ENCODE measurements at regions not wholly inside any gene's neighbourhood (a gene's known extent, or its start where the extent isn't known, plus 50 kb on each side); places are given as distances from the start of the nearest gene placed in this dataset.
"Not testable (repeated sequence)": the region's sequence is repeated elsewhere in the genome, so short reads cannot be mapped to it uniquely, and the experiment has no call there.

GRCh38 chr1:146510248-146510983 lies 281.6 kb upstream of the NOTCH2NLA start:
- not testable (repeated sequence) for DNase-seq (ENCODE audit: low read depth)

GRCh38 chr1:146504121-146504520 lies 275.3 kb upstream of the NOTCH2NLA start:
- not testable (repeated sequence) for DNase-seq (ENCODE audit: low read depth)

GRCh38 chr1:146487555-146487954 lies 258.7 kb upstream of the NOTCH2NLA start:
- not testable (repeated sequence) for DNase-seq (ENCODE audit: low read depth)

- not testable (repeated sequence) for DNase-seq (ENCODE audit: low read depth)
Measured at GRCh38 chr1:146487155-146487554, 258.3 kb upstream of the NOTCH2NLA start.

GRCh38 chr1:146486300-146487014 lies 257.6 kb upstream of the NOTCH2NLA start:
- not testable (repeated sequence) for DNase-seq (ENCODE audit: low read depth)

GRCh38 chr1:146484195-146484594 lies 255.4 kb upstream of the NOTCH2NLA start:
- not testable (repeated sequence) for DNase-seq (ENCODE audit: low read depth)

GRCh38 chr1:146479188-146479587 lies 250.4 kb upstream of the NOTCH2NLA start:
- not testable (repeated sequence) for DNase-seq (ENCODE audit: low read depth)

GRCh38 chr1:146478125-146478720 lies 249.4 kb upstream of the NOTCH2NLA start:
- DNase-seq (ENCODE audit: low read depth): not testable (repeated sequence)

GRCh38 chr1:146475086-146475485 lies 246.3 kb upstream of the NOTCH2NLA start:
- not testable (repeated sequence) for DNase-seq (ENCODE audit: low read depth)

- DNase-seq (ENCODE audit: low read depth): not testable (repeated sequence)
Measured at GRCh38 chr1:146474216-146474615, 245.4 kb upstream of the NOTCH2NLA start.

GRCh38 chr1:146472192-146472861 lies 243.5 kb upstream of the NOTCH2NLA start:
- DNase-seq (ENCODE audit: low read depth): peak; percentile 64

- DNase-seq (ENCODE audit: low read depth): not testable (repeated sequence)
Measured at GRCh38 chr1:146459939-146460338, 231.1 kb upstream of the NOTCH2NLA start.

- not testable (repeated sequence) for DNase-seq (ENCODE audit: low read depth)
Measured at GRCh38 chr1:146459308-146459707, 230.5 kb upstream of the NOTCH2NLA start.

- not testable (repeated sequence) for DNase-seq (ENCODE audit: low read depth)
Measured at GRCh38 chr1:146448877-146449246, 220.0 kb upstream of the NOTCH2NLA start.

GRCh38 chr1:146448212-146448876 lies 219.5 kb upstream of the NOTCH2NLA start:
- DNase-seq (ENCODE audit: low read depth): peak; percentile 41

- DNase-seq (ENCODE audit: low read depth): not testable (repeated sequence)
Measured at GRCh38 chr1:146443871-146444222, 215.0 kb upstream of the NOTCH2NLA start.

GRCh38 chr1:146443088-146443870 lies 214.5 kb upstream of the NOTCH2NLA start:
- DNase-seq (ENCODE audit: low read depth): not testable (repeated sequence)

- not testable (repeated sequence) for DNase-seq (ENCODE audit: low read depth)
Measured at GRCh38 chr1:146438543-146438942, 209.7 kb upstream of the NOTCH2NLA start.

GRCh38 chr1:146416642-146417041 lies 187.8 kb upstream of the NOTCH2NLA start:
- not testable (repeated sequence) for DNase-seq (ENCODE audit: low read depth)

GRCh38 chr1:146415017-146415416 lies 186.2 kb upstream of the NOTCH2NLA start:
- not testable (repeated sequence) for DNase-seq (ENCODE audit: low read depth)

GRCh38 chr1:146413911-146414310 lies 185.1 kb upstream of the NOTCH2NLA start:
- DNase-seq (ENCODE audit: low read depth): not testable (repeated sequence)
